ENCODE measurements at regions not wholly inside any gene's neighbourhood (a gene's known extent, or its start where the extent isn't known, plus 50 kb on each side); places are given as distances from the start of the nearest gene placed in this dataset.
"Not testable (repeated sequence)": the region's sequence is repeated elsewhere in the genome, so short reads cannot be mapped to it uniquely, and the experiment has no call there.

DNA sequence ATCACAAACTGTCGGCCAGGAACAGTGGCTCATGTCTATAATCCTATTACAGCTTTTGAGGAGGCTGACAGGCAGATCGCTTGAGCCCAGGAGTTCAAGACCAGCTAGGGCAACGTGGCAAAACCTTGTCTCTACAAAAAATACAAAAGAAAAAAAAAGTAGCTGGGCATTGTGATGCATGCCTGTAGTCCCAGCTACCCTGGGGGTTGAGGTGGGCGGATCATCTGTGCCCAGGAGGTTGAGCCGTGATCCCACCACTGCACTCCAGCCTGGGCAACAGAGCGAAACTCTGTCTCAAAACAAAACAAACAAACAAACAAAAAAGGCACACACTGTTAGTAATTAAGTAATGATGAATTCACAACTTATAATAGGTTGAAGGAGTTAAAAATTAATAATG lies 441.5 kb upstream of the PCDH15 start:
- no peak for DNase-seq (ENCODE audit: low spot score)

DNA sequence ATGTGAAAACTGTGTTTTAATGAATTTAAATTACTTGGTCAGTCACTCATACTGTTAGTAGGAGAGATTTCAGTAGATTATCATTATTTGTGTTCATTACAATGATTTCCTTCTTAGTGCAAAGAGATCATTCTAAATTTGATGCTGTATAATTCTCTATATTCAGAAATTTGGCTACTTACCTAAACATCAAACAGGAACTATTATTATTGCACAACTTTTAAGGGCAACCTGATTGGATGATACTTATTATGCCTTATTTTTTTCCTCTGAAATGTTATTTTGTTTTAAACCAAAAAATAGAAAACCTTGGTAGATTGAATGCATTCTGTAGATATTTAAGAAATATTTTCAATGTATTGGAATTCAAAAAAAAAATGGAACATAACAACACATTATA lies 436.4 kb upstream of the PCDH15 start:
- no peak for DNase-seq (ENCODE audit: low spot score)

GRCh38 chr10:55233505-55233904 lies 432.5 kb upstream of the PCDH15 start:
- no peak for DNase-seq (ENCODE audit: low spot score)

DNA sequence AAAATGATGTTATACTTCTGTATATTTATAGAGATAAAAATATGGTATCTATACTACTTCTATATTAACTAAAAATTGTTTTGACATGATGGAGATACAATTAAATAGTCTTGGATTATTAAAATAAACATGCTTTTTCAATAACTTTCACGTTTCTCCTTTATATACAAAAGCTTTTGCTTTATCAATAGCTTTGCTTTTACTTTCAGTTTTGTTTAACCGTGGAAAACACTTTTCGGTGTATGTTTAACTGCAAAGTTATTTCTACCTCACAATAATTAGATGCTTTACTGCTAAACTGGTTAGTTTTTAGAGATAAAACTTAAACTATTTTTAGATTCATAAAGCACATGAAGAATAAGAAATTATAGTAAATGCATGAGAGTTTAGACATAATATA lies 432.1 kb upstream of the PCDH15 start:
- DNase-seq (ENCODE audit: low spot score) = no peak

DNA sequence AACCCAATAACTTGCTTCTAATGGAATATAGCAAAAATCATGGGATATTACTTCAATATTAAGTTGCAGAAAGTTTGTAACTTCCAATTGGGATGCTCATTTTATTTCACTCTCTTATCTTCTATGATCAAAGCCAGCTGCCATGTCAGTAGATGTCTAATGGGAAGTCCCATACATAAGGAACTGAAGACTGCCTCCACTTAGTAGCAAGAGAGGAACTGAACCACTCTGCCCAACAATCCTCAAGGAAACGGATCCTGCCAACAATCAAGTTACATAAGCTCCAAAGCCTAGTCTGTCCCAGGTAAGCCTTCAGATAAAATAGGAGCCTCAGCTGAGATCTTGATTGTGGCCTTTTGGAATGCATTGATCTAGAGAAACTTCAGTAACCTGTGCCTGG lies 431.5 kb upstream of the PCDH15 start:
- DNase-seq (ENCODE audit: low spot score) = no peak

GRCh38 chr10:55227967-55228366 lies 426.9 kb upstream of the PCDH15 start:
- no peak for DNase-seq (ENCODE audit: low spot score)

GRCh38 chr10:55224007-55224781 lies 423.2 kb upstream of the PCDH15 start:
- no peak for DNase-seq (ENCODE audit: low spot score)

DNA sequence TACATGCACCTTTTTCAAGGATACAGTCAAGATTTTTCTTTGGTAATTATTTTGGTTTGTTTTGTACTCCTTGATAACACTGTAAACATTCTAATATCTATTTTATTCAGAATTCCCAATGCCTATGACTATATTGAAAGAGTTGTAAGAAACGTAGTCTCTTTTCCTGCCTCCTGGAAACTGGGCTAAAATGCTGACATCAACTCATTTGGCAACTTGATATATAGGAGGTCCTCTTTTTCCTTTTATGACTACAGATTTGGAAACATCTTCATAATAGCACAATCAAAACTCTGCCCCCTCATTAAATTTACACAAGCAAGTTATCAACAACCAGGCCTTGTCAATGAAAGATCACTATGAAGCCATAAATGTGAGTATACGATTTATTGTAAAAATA lies 422.3 kb upstream of the PCDH15 start:
- DNase-seq (ENCODE audit: low spot score) = no peak

DNA sequence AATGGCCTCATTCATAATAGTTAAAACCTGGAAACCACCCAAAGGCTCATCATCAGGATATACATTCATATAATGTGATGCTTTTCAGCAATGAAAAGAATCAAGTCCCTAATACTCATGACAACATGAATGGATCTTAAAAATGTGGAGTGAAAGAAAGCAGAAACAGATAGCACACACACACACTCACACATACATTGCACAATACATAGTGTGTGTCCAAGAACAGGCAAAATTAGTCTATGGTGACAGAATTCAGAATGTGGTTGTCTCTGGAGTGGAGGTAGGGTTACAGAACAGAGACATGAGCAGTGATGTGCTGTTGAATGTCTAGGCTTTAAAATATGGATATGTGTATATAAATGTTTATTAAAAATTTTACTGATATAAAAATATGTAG lies 419.9 kb upstream of the PCDH15 start:
- no peak for DNase-seq (ENCODE audit: low spot score)

- no peak for DNase-seq (ENCODE audit: low spot score)
Measured at GRCh38 chr10:55215699-55216098, 414.7 kb upstream of the PCDH15 start.

DNA sequence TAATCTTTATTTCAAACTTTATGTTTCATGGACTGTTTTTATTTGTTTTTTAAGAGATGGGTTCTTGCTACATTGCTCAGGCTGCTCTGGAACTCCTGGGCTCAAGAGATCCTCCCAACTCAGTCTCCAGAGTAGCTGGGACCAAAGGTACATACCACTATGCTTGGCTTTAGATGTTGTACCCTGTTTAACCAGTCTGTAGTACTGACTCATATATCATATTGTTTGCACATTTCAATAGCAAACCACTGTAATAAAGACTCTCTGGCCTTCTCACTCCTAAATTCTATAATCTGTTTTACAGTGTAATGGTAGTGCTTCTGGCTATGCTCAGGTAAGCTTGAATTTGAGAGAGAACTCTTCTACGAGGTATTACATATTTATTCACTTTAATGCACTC lies 413.6 kb upstream of the PCDH15 start:
- DNase-seq (ENCODE audit: low spot score) = no peak

DNA sequence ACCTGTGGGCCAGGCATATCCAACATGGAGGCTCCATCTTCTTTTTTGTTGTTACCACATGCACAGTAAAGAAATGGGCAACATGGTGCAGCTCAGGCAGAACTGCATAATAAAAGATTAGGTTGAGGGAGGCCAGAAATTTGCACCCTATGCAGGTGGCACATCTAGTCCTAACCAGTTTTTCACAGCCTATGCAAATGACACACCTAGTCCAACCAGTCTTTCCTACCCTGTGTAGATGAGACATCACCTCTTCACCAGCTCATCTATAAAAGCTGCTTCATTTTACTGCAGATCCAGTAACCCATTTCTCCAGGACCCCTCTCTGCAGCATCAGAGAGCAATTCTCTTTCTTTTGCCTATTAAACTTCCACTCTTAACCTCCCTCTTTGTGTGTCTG lies 411.0 kb upstream of the PCDH15 start:
- no peak for DNase-seq (ENCODE audit: low spot score)

DNA sequence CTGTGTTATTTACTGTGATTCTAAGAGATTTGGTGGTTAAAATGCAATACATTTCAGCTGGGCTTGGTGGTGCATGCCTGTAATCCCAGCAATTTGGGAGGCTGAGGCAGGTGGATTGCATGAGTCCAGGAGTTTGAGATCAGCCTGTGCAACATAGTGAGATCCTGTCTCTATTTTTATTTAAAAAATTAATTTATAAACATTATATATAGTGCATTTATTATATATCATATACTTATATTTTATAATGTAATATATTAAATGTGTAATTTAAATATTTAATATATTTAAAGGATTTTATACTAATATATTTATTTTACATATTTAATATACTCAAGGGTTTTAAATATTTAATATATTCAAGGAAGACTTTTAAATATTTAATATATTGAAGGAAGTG lies 402.8 kb upstream of the PCDH15 start:
- DNase-seq (ENCODE audit: low spot score) = no peak

DNA sequence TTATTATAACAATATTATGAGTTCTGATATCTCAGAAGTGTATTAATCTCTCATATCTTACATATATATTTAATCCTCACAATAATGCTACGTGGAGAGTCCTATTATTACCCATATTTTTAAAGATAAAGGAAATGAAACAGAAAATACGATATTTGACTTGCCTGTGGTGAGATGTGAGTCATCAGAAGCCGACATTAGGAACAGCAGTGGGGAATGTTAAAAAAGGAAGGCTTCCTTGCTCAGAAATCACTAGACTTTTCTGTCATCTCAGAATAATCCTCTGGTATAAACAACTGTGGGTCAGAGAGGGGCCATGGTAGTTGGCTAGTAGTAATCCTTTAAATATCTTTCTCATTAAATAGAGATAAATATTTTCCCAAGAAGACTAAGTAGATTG lies 402.3 kb upstream of the PCDH15 start:
- no peak for DNase-seq (ENCODE audit: low spot score)

DNA sequence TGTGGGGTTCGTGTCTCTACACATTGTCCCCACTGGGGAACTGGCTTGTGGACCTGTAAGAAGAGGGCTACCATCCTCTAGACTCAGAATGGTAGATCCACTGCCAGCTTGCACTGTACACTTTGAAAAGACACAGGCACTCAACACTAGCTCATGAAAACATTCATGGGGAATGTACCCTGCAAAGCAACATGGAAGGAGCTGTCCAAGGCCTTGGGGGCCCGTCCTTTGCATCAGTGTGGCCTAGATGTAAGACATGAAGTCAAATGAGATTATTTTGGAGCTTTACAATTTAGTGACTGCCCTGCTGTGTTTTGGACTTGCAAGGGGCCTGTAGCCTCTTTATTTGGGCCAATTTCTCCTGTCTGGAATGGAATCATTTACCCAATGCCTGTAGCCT lies 399.0 kb upstream of the PCDH15 start:
- DNase-seq (ENCODE audit: low spot score) = no peak

DNA sequence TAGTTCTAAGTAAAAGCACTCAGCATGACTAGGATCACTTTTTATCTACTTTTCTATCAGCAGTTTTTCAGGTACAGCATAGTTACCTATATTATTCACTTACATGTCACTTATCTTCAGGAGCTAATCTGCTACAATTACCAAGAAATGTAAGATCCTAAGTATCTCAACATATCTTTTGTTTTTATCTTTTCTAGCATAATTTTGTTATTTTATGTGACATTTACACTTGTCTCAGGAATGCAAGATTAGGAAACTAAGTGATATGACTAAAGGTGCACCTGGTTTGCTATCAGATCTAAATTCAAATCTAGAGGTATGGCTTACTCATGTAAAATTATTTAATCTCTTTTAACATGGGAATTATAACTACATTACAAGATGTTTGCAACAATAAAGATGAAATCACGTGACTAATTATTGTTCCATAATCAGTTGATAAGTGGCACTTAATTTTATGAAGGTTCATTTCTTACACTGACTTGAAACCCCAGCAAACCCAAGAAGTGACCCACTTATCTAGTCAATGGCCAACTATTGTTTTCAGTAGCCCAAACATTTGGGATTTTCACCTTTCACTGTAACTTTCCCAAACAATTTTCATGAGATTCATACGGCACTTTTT lies 390.3 kb upstream of the PCDH15 start:
- no peak for DNase-seq (ENCODE audit: low spot score)

DNA sequence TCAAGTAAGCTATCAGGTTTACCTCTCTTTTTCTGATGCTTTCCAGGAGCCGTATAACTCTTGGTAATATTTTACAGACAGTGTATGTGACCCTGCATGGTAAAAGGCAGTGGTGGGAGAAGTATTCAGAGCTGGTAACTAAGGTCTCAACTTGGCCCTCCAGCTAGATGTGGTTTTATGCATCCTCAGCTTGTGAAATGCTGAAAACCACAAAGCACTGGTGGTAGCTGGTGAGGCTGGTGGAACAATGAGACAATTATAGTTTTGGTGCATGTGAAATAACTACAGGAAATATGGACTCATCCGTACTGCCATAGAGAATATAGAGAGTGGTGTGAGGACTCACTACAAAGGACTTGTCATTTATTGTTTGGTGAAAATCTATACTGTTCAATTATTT lies 383.0 kb upstream of the PCDH15 start:
- DNase-seq (ENCODE audit: low spot score) = no peak

GRCh38 chr10:55180357-55180756 lies 379.3 kb upstream of the PCDH15 start:
- DNase-seq (ENCODE audit: low spot score) = no peak

GRCh38 chr10:55174419-55174818 lies 373.4 kb upstream of the PCDH15 start:
- DNase-seq (ENCODE audit: low spot score) = peak; percentile 1

DNA sequence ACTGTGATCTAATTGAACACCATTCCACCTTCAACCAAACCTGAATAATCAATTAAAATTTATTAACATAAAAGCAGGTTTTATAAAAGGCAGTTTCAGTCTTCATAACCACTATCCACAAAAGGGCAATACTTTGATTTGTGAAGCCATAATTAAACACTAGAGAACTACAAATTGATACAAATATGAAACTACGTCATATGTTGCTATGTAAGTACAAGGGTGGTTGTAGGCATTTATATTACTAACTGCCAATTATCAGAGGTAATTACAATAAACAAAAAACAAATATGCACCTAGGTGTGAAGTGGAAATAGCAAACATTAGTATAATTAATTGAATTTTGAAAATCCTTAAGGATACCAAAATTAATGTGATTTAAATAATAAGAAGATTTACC lies 368.5 kb upstream of the PCDH15 start:
- DNase-seq (ENCODE audit: low spot score) = no peak

GRCh38 chr10:55168343-55168742 lies 367.3 kb upstream of the PCDH15 start:
- DNase-seq (ENCODE audit: low spot score) = no peak

DNA sequence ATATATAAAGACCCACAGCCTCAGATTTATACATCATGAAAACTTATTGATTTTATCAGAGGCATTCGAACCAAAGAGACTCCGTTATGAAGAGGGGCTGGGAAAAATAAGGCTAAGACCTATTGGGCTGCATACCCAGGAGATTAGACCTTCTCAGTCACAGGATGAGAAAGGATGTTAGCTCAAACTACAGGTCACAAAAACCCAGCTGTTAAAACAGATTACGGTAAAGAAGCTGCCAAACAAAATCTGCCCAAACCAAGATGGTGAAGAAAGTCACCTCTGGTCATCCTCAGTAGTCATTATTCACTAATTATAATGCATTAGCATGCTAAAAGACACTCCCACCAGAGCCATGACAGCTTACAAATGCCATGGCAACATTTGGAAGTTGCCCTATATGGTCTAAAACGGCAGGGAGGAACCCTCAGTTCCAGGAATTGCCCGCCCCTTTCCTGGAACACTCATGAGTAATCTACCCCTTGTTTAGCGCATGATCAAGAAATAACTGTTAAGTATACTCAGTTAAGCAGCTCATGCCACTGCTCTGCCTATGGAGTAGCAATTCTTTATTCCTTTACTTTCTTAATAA lies 362.5 kb upstream of the PCDH15 start:
- no peak for DNase-seq (ENCODE audit: low spot score)

DNA sequence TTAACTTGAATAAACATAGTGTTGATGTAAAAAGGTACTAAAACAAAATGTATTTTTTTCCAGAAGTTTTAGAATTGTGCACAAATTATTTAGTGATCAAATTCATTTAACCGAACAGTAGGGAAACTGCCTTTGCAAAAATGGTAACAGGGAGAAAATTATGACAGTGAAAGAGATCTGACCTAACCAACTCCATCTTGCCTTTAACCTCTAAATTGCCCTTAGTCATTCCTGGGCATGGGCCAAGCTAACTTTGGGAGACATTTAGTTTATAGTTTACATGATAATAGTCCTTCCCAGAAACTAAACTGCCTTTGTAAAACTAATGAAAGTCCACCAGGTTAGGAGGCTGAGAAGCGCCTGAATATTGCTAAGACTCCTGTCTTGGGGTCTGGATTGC lies 361.3 kb upstream of the PCDH15 start:
- DNase-seq (ENCODE audit: low spot score) = not testable (repeated sequence)

All from HuH-7 (cell line).